SHP77 treated with DMSO at 0.1 percent for 48 hours (cell line): ENCODE measurements at regions not wholly inside any gene's neighbourhood (a gene's known extent, or its start where the extent isn't known, plus 50 kb on each side); places are given as distances from the start of the nearest gene placed in this dataset.

ENCODE experiments used
- DNase-seq: peaks from one replicate; lab custom pipeline; 2025; lab: John Stamatoyannopoulos, UW

GRCh38 chr1:73644198-73644597 lies 553.8 kb downstream of the LRRIQ3 start:
- no peak for DNase-seq

- DNase-seq, result no peak
These were observed 558.5 kb downstream of the LRRIQ3 start for GRCh38 chr1:73639494-73639893.

- DNase-seq, result no peak
These were observed 560.7 kb downstream of the LRRIQ3 start for GRCh38 chr1:73637264-73637663.

GRCh38 chr1:73635021-73635420 lies 563.0 kb downstream of the LRRIQ3 start:
- DNase-seq, result no peak

GRCh38 chr1:73627723-73628122 lies 570.3 kb downstream of the LRRIQ3 start:
- no peak for DNase-seq

GRCh38 chr1:73626326-73626725 lies 571.6 kb downstream of the LRRIQ3 start:
- no peak for DNase-seq

- no peak for DNase-seq
These were observed 574.0 kb downstream of the LRRIQ3 start for GRCh38 chr1:73623946-73624345.

- DNase-seq, result no peak
These were observed 580.8 kb downstream of the LRRIQ3 start for GRCh38 chr1:73617145-73617544.

GRCh38 chr1:73611681-73612080 lies 586.3 kb downstream of the LRRIQ3 start:
- no peak for DNase-seq

- DNase-seq, result no peak
These were observed 593.2 kb downstream of the LRRIQ3 start for GRCh38 chr1:73604739-73605138.

GRCh38 chr1:73604211-73604610 lies 593.8 kb downstream of the LRRIQ3 start:
- no peak for DNase-seq

- DNase-seq, result no peak
These were observed 604.2 kb downstream of the LRRIQ3 start for GRCh38 chr1:73593804-73594203.

GRCh38 chr1:73593364-73593763 lies 604.6 kb downstream of the LRRIQ3 start:
- DNase-seq, result no peak

- no peak for DNase-seq
These were observed 610.9 kb downstream of the LRRIQ3 start for GRCh38 chr1:73587080-73587479.

- no peak for DNase-seq
These were observed 620.8 kb downstream of the LRRIQ3 start for GRCh38 chr1:73577206-73577605.

GRCh38 chr1:73576083-73576482 lies 621.9 kb downstream of the LRRIQ3 start:
- DNase-seq, result no peak

GRCh38 chr1:73564294-73564693 lies 633.7 kb downstream of the LRRIQ3 start:
- DNase-seq, result no peak

GRCh38 chr1:73556270-73556669 lies 641.7 kb downstream of the LRRIQ3 start:
- DNase-seq, result no peak

GRCh38 chr1:73537400-73537799 lies 660.6 kb downstream of the LRRIQ3 start:
- no peak for DNase-seq

GRCh38 chr1:73517603-73518191 lies 680.3 kb downstream of the LRRIQ3 start:
- DNase-seq, result no peak

GRCh38 chr1:73516451-73516850 lies 681.5 kb downstream of the LRRIQ3 start:
- no peak for DNase-seq

- no peak for DNase-seq
These were observed 686.9 kb downstream of the LRRIQ3 start for GRCh38 chr1:73511038-73511437.

- DNase-seq, result no peak
These were observed 697.8 kb downstream of the LRRIQ3 start for GRCh38 chr1:73500154-73500553.

- no peak for DNase-seq
These were observed 698.3 kb downstream of the LRRIQ3 start for GRCh38 chr1:73499671-73500070.

- no peak for DNase-seq
These were observed 706.4 kb downstream of the LRRIQ3 start for GRCh38 chr1:73491621-73492020.
